ENCODE measurements at regions not wholly inside any gene's neighbourhood (a gene's known extent, or its start where the extent isn't known, plus 50 kb on each side); places are given as distances from the start of the nearest gene placed in this dataset.

DNA sequence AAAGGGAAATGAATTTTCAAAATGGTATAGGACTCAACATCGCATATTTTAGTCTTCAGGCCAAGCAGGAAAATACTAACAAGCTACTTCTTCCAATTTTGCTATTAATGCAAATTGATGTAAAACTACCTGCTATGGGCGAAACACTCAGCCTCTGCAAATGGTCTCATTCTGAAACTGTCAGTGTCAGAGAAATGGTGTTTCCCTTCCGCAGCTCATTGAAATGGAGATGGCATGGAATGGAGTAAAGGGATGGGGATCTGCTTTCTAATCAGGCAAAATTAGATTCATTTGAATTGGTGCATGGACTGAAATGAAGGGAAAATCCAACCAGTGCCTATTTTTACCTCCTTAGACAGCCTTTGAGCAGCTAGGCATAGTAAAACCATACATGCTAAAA is 80.4 kb upstream of the EEA1 start:
- no peaks in the 10 kb centered on the region for H4K20me1 ChIP-seq (ENCODE audit: insufficient read depth)
- H3K4me2 ChIP-seq (ENCODE audit: low read length), result peak overlapping the region; percentile 29
- peak overlapping the region; percentile 50 for H3K27ac ChIP-seq (ENCODE audit: low read length)
- H3K36me3 ChIP-seq (ENCODE audit: insufficient read depth, low read length), result no peaks in the 10 kb centered on the region
- no peaks in the 10 kb centered on the region for H3K9me2 ChIP-seq (ENCODE audit: insufficient read depth, low read length)
- H3K9me3 ChIP-seq (ENCODE audit: low read length), result no peaks in the 10 kb centered on the region
- H3K4me3 ChIP-seq (ENCODE audit: low read length), result peak overlapping the region; percentile 45
- no peaks in the 10 kb centered on the region for H3K79me2 ChIP-seq (replicated peaks; ENCODE audit: insufficient read depth, low read length)
- TF ChIP-seq EZH2 (IDR thresholded peaks at IDR 0.05; ENCODE audit: borderline replicate concordance, insufficient read depth, low read length, poor library complexity, severe bottlenecking) (no peak), CTCF (IDR thresholded peaks at IDR 0.05; ENCODE audit: poor library complexity, severe bottlenecking) (no peak), SMC3 (conservative IDR thresholded peaks at IDR 0.05; ENCODE audit: poor library complexity) (peak; percentile 27), EP300 (conservative IDR thresholded peaks at IDR 0.05; ENCODE audit: poor library complexity, severe bottlenecking) (no peak), MXI1 (conservative IDR thresholded peaks at IDR 0.05; ENCODE audit: poor library complexity, severe bottlenecking) (no peak), TAF1 (IDR thresholded peaks at IDR 0.05; ENCODE audit: low read depth) (no peak), RAD21 (conservative IDR thresholded peaks at IDR 0.05) (no peak), POLR2AphosphoS5 (IDR thresholded peaks at IDR 0.05) (peak; percentile 38)
- TF ChIP-seq, protein P1, sequence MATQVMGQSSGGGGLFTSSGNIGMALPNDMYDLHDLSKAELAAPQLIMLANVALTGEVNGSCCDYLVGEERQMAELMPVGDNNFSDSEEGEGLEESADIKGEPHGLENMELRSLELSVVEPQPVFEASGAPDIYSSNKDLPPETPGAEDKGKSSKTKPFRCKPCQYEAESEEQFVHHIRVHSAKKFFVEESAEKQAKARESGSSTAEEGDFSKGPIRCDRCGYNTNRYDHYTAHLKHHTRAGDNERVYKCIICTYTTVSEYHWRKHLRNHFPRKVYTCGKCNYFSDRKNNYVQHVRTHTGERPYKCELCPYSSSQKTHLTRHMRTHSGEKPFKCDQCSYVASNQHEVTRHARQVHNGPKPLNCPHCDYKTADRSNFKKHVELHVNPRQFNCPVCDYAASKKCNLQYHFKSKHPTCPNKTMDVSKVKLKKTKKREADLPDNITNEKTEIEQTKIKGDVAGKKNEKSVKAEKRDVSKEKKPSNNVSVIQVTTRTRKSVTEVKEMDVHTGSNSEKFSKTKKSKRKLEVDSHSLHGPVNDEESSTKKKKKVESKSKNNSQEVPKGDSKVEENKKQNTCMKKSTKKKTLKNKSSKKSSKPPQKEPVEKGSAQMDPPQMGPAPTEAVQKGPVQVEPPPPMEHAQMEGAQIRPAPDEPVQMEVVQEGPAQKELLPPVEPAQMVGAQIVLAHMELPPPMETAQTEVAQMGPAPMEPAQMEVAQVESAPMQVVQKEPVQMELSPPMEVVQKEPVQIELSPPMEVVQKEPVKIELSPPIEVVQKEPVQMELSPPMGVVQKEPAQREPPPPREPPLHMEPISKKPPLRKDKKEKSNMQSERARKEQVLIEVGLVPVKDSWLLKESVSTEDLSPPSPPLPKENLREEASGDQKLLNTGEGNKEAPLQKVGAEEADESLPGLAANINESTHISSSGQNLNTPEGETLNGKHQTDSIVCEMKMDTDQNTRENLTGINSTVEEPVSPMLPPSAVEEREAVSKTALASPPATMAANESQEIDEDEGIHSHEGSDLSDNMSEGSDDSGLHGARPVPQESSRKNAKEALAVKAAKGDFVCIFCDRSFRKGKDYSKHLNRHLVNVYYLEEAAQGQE (IDR thresholded peaks at IDR 0.05; ENCODE audit: borderline replicate concordance), result no peak
- no peak overlapping the region for H3K9ac ChIP-seq (ENCODE audit: low read length)
- no peaks in the 10 kb centered on the region for H3F3A ChIP-seq (ENCODE audit: insufficient read depth, low read length, poor library complexity, severe bottlenecking)
- H2AFZ ChIP-seq (ENCODE audit: low read depth, low read length), result no peak overlapping the region
- no peaks in the 10 kb centered on the region for H3K27me3 ChIP-seq (ENCODE audit: insufficient read depth, low read depth, low read length)

DNA sequence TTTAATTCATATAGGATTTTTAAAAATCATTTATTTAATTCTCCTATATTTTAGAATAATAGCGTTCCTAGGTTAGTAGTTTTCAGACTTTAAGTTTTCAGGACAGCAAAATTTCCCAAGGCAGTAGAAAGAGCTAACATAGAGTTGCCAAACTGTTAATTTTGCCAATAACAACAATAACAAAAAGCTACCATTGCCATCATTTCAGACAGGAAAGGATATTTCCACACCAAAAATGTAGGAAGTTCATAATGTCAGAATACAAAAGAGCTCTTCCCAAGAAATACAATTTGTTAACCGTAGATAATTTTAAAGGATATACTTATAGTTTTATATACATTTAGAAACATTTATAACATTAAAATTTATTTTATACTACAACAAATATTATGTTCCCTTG is 81.4 kb upstream of the EEA1 start:
- Histone ChIP-seq H3K9me3 (ENCODE audit: low read length) (no peaks in the 10 kb centered on the region), H3K27me3 (ENCODE audit: insufficient read depth, low read depth, low read length) (no peaks in the 10 kb centered on the region), H2AFZ (ENCODE audit: low read depth, low read length) (no peak overlapping the region), H3K79me2 (replicated peaks; ENCODE audit: insufficient read depth, low read length) (no peaks in the 10 kb centered on the region), H3F3A (ENCODE audit: insufficient read depth, low read length, poor library complexity, severe bottlenecking) (no peaks in the 10 kb centered on the region), H3K9ac (ENCODE audit: low read length) (no peak overlapping the region), H3K9me2 (ENCODE audit: insufficient read depth, low read length) (no peaks in the 10 kb centered on the region), H3K4me3 (ENCODE audit: low read length) (no peak overlapping the region), H3K27ac (ENCODE audit: low read length) (peak overlapping the region; percentile 50), H3K4me2 (ENCODE audit: low read length) (no peak overlapping the region), H4K20me1 (ENCODE audit: insufficient read depth) (no peaks in the 10 kb centered on the region), H3K36me3 (ENCODE audit: insufficient read depth, low read length) (no peaks in the 10 kb centered on the region)
- TF ChIP-seq POLR2AphosphoS5 (IDR thresholded peaks at IDR 0.05), result no peak
- TF ChIP-seq, protein P1 (IDR thresholded peaks at IDR 0.05; ENCODE audit: borderline replicate concordance), result no peak
- no peak for TF ChIP-seq MXI1 (conservative IDR thresholded peaks at IDR 0.05; ENCODE audit: poor library complexity, severe bottlenecking)
- TF ChIP-seq CTCF (IDR thresholded peaks at IDR 0.05; ENCODE audit: poor library complexity, severe bottlenecking), result no peak
- no peak for TF ChIP-seq EP300 (conservative IDR thresholded peaks at IDR 0.05; ENCODE audit: poor library complexity, severe bottlenecking)
- TF ChIP-seq EZH2 (IDR thresholded peaks at IDR 0.05; ENCODE audit: borderline replicate concordance, insufficient read depth, low read length, poor library complexity, severe bottlenecking), result no peak
- no peak for TF ChIP-seq TAF1 (IDR thresholded peaks at IDR 0.05; ENCODE audit: low read depth)
- no peak for TF ChIP-seq RAD21 (conservative IDR thresholded peaks at IDR 0.05)
- no peak for TF ChIP-seq SMC3 (conservative IDR thresholded peaks at IDR 0.05; ENCODE audit: poor library complexity)

Data from neural cell (in vitro differentiated cells).